ENCODE measurements at regions not wholly inside any gene's neighbourhood (a gene's known extent, or its start where the extent isn't known, plus 50 kb on each side); places are given as distances from the start of the nearest gene placed in this dataset.
"Not testable (repeated sequence)": the region's sequence is repeated elsewhere in the genome, so short reads cannot be mapped to it uniquely, and the experiment has no call there.

DNA sequence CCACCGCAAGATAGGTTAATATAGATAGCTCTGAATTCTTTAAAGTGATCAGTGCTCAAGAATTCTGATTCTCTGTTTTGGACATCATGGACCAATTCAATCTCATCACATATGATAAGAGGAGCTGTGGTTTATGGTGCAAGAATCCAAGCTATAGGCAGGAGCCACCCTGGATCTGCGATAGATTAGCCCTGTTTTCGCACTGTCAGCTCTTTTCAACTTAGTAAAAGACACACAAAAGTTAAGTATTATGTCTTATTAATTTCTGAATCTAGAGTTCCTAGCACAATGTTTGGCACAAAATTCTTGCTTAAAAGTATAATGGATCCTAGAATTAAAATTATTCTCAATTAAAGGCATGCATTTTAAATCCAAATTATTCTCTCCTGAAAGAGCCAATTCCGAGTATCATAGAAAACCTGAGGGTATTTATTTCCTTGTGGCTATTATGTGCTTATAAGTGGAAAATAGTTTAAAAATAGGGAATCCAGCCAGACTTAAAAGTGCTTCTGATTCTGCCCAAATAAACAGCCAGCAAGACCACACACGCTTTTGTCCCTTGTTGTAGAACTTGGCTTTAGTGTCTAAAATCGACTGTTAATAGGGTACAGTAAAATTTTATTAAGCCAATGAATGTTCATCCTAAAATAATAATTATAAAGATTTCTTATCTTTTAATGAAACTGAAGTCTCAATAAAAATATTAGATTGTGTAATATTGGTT lies 184.9 kb upstream of the FLRT2 start:
- no peak overlapping the region for H3K4me3 ChIP-seq (ENCODE audit: low read depth, low read length)
- TF ChIP-seq, protein P1, sequence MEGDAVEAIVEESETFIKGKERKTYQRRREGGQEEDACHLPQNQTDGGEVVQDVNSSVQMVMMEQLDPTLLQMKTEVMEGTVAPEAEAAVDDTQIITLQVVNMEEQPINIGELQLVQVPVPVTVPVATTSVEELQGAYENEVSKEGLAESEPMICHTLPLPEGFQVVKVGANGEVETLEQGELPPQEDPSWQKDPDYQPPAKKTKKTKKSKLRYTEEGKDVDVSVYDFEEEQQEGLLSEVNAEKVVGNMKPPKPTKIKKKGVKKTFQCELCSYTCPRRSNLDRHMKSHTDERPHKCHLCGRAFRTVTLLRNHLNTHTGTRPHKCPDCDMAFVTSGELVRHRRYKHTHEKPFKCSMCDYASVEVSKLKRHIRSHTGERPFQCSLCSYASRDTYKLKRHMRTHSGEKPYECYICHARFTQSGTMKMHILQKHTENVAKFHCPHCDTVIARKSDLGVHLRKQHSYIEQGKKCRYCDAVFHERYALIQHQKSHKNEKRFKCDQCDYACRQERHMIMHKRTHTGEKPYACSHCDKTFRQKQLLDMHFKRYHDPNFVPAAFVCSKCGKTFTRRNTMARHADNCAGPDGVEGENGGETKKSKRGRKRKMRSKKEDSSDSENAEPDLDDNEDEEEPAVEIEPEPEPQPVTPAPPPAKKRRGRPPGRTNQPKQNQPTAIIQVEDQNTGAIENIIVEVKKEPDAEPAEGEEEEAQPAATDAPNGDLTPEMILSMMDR (IDR thresholded peaks at IDR 0.05; ENCODE audit: control insufficient read depth, extremely low read depth, insufficient read depth) = no peak
- DNase-seq (ENCODE audit: low read depth) = peak; percentile 85

GRCh38 chr14:85350667-85351066 lies 179.3 kb upstream of the FLRT2 start:
- peak; percentile 89 for DNase-seq (ENCODE audit: low read depth)
- H3K4me3 ChIP-seq (ENCODE audit: low read depth, low read length) = no peak overlapping the region
- TF ChIP-seq, protein P1 (IDR thresholded peaks at IDR 0.05; ENCODE audit: control insufficient read depth, extremely low read depth, insufficient read depth) = no peak

GRCh38 chr14:85352588-85352987 lies 177.4 kb upstream of the FLRT2 start:
- DNase-seq (ENCODE audit: low read depth); H3K4me3 ChIP-seq (ENCODE audit: low read depth, low read length): not testable (repeated sequence)

- no peak overlapping the region for H3K4me3 ChIP-seq (ENCODE audit: low read depth, low read length)
- TF ChIP-seq, protein P1 (IDR thresholded peaks at IDR 0.05; ENCODE audit: control insufficient read depth, extremely low read depth, insufficient read depth) = no peak
- peak; percentile 82 for DNase-seq (ENCODE audit: low read depth)
These were observed 172.8 kb upstream of the FLRT2 start for GRCh38 chr14:85357120-85357519.

GRCh38 chr14:85358136-85358785 lies 171.7 kb upstream of the FLRT2 start:
- no peak for DNase-seq (ENCODE audit: low read depth)
- no peak overlapping the region for H3K4me3 ChIP-seq (ENCODE audit: low read depth, low read length)
- TF ChIP-seq, protein P1 (IDR thresholded peaks at IDR 0.05; ENCODE audit: control insufficient read depth, extremely low read depth, insufficient read depth) = no peak

GRCh38 chr14:85359505-85359904 lies 170.4 kb upstream of the FLRT2 start:
- TF ChIP-seq, protein P1 (IDR thresholded peaks at IDR 0.05; ENCODE audit: control insufficient read depth, extremely low read depth, insufficient read depth) = no peak
- DNase-seq (ENCODE audit: low read depth) = no peak
- H3K4me3 ChIP-seq (ENCODE audit: low read depth, low read length) = no peak overlapping the region

DNA sequence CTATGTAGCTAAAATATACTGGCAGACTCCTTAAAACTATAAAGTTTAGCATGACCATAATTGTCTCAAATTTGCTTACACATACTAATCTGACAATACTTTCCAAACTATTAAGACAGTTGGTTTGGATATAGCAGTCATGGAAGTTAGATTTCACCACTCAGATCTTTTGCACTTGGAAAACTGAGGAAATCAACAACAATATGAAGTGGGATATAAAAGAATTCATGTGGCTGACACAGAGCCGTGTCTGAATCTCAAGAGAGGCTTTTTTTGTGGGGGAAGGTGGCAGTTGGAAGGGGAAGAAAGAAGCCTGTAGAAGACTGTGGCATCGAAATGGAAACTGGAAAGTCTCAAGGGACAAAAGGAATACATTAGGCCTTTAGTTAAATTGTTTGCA lies 166.6 kb upstream of the FLRT2 start:
- H3K4me3 ChIP-seq (ENCODE audit: low read depth, low read length) = no peak overlapping the region
- DNase-seq (ENCODE audit: low read depth) = no peak
- TF ChIP-seq, protein P1 (IDR thresholded peaks at IDR 0.05; ENCODE audit: control insufficient read depth, extremely low read depth, insufficient read depth) = no peak

Data from LNCaP clone FGC (cell line).